ENCODE measurements at regions not wholly inside any gene's neighbourhood (a gene's known extent, or its start where the extent isn't known, plus 50 kb on each side); places are given as distances from the start of the nearest gene placed in this dataset.

DNA sequence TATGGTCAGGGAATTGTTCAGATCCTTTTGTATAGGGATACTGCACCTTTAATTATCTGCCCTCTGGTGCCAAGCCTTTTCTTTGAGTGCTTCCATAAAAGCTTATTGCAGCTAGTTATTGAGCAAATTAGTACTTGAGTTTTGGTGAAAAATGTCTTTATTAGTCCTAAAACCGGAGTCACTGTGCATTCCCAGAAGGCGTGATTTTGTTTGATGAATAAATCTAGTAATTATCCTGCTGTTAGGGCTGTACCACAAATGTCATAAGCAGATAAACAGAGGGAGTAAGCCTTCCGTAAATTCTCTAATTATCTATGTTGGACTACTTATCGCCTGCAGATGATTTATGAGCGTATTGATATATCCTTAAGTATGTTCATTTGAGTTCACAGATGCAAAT lies 620.7 kb upstream of the ARRDC3 start (continued):
- TF ChIP-seq, protein P1, sequence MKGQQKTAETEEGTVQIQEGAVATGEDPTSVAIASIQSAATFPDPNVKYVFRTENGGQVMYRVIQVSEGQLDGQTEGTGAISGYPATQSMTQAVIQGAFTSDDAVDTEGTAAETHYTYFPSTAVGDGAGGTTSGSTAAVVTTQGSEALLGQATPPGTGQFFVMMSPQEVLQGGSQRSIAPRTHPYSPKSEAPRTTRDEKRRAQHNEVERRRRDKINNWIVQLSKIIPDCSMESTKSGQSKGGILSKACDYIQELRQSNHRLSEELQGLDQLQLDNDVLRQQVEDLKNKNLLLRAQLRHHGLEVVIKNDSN (IDR thresholded peaks at IDR 0.05; ENCODE audit: borderline replicate concordance, extremely low read length, insufficient read depth, low read depth, low read length) = no peak
- TF ChIP-seq STAT3 (IDR thresholded peaks at IDR 0.05; ENCODE audit: low read depth, low read length) (no peak), BACH1 (IDR thresholded peaks at IDR 0.05; ENCODE audit: borderline replicate concordance) (no peak), YBX1 (IDR thresholded peaks at IDR 0.05) (no peak), ZNF24 (IDR thresholded peaks at IDR 0.05) (no peak)
- TF ChIP-seq, protein P2, sequence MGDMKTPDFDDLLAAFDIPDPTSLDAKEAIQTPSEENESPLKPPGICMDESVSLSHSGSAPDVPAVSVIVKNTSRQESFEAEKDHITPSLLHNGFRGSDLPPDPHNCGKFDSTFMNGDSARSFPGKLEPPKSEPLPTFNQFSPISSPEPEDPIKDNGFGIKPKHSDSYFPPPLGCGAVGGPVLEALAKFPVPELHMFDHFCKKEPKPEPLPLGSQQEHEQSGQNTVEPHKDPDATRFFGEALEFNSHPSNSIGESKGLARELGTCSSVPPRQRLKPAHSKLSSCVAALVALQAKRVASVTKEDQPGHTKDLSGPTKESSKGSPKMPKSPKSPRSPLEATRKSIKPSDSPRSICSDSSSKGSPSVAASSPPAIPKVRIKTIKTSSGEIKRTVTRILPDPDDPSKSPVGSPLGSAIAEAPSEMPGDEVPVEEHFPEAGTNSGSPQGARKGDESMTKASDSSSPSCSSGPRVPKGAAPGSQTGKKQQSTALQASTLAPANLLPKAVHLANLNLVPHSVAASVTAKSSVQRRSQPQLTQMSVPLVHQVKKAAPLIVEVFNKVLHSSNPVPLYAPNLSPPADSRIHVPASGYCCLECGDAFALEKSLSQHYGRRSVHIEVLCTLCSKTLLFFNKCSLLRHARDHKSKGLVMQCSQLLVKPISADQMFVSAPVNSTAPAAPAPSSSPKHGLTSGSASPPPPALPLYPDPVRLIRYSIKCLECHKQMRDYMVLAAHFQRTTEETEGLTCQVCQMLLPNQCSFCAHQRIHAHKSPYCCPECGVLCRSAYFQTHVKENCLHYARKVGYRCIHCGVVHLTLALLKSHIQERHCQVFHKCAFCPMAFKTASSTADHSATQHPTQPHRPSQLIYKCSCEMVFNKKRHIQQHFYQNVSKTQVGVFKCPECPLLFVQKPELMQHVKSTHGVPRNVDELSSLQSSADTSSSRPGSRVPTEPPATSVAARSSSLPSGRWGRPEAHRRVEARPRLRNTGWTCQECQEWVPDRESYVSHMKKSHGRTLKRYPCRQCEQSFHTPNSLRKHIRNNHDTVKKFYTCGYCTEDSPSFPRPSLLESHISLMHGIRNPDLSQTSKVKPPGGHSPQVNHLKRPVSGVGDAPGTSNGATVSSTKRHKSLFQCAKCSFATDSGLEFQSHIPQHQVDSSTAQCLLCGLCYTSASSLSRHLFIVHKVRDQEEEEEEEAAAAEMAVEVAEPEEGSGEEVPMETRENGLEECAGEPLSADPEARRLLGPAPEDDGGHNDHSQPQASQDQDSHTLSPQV (IDR thresholded peaks at IDR 0.05) = no peak

DNA sequence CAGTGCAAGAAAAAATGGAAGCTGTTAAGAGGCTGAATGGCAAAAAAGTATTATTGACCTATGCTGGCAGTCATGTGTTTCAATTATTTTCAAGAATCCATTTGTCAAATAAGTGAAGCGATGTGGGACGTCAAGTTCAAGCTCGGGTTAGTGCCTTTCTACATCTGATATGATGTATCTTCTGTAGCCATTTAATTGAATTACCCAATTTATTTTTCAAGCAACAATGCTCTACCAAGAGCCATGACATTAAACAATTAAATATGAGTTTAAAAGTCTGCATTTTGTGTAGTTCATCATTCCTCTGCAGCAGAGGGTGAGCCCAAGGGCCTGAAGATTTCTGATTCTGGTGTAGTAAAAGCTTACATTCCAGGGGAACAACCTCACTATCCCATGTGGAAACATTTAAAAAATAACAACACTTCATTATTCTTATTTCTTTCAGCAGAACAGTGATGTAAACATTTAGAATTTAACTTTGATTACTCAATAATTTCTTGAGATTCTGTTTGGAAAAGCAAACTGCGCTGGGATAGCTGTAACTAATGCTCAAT lies 619.7 kb upstream of the ARRDC3 start:
- Histone ChIP-seq H2AFZ (ENCODE audit: control insufficient read depth, low read depth, low read length) (no peak overlapping the region), H3K4me3 (no peak overlapping the region), H3K4me1 (ENCODE audit: control insufficient read depth, insufficient read depth, low read length) (no peaks in the 10 kb centered on the region), H3K4me2 (ENCODE audit: control insufficient read depth, insufficient read depth) (no peak overlapping the region), H3K36me3 (ENCODE audit: control insufficient read depth in 2 of 2, insufficient read depth in 2 of 2, low read length in 1 of 2) (no peaks in the 10 kb centered on the region), H4K20me1 (ENCODE audit: control insufficient read depth, insufficient read depth) (no peaks in the 10 kb centered on the region), H3K79me2 (ENCODE audit: control insufficient read depth, insufficient read depth, low read length) (no peaks in the 10 kb centered on the region), H3K27me3 (replicated peaks in 1 of 2; ENCODE audit: control insufficient read depth in 2 of 2, insufficient read depth in 2 of 2, low read length in 1 of 2) (no peaks in the 10 kb centered on the region), H3K9ac (ENCODE audit: control insufficient read depth, insufficient read depth, low read length) (no peak overlapping the region), H3K9me3 (replicated peaks; ENCODE audit: control insufficient read depth, insufficient read depth, low read length) (no peaks in the 10 kb centered on the region), H3K27ac (ENCODE audit: control insufficient read depth, insufficient read depth) (no peak overlapping the region)
- ATAC-seq (no peak), FAIRE-seq (no peak), DNase-seq (ENCODE audit: low read depth, low spot score) (no peak)
- ChIA-PET CTCF (no interaction called here), SMC1A (ENCODE audit: uncharacterized antibody, unreplicated experiment) (no interaction called here), RAD21 (ENCODE audit: unreplicated experiment) (no interaction called here), POLR2A (no interaction called here)
- intact Hi-C loops (cut with micrococcal nuclease; ENCODE audit: unreplicated experiment) (no loop called here), in situ Hi-C loops (cut with MboI) (no loop called here)
- 53% methylated on average over 4 of the region's 4 CpGs for WGBS (ENCODE audit: insufficient coverage, insufficient replicate concordance, low lambda C conversion rate, missing lambda C conversion rate)
- TF ChIP-seq, protein P3, sequence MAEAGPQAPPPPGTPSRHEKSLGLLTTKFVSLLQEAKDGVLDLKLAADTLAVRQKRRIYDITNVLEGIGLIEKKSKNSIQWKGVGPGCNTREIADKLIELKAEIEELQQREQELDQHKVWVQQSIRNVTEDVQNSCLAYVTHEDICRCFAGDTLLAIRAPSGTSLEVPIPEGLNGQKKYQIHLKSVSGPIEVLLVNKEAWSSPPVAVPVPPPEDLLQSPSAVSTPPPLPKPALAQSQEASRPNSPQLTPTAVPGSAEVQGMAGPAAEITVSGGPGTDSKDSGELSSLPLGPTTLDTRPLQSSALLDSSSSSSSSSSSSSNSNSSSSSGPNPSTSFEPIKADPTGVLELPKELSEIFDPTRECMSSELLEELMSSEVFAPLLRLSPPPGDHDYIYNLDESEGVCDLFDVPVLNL (IDR thresholded peaks at IDR 0.05; ENCODE audit: low read depth, low read length) = no peak
- TF ChIP-seq, protein P4, sequence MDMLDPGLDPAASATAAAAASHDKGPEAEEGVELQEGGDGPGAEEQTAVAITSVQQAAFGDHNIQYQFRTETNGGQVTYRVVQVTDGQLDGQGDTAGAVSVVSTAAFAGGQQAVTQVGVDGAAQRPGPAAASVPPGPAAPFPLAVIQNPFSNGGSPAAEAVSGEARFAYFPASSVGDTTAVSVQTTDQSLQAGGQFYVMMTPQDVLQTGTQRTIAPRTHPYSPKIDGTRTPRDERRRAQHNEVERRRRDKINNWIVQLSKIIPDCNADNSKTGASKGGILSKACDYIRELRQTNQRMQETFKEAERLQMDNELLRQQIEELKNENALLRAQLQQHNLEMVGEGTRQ (IDR thresholded peaks at IDR 0.05; ENCODE audit: borderline replicate concordance, low read depth, low read length) = no peak
- TF ChIP-seq ESRRA (IDR thresholded peaks at IDR 0.05; ENCODE audit: low read length) (no peak), SMC3 (IDR thresholded peaks at IDR 0.05; ENCODE audit: borderline replicate concordance, low read length) (no peak), MYB (IDR thresholded peaks at IDR 0.05; ENCODE audit: borderline replicate concordance, low read depth, low read length) (no peak)
- BruUV-seq (replicated peaks) = no TSS peak

All from GM12878 (cell line).